ENCODE measurements at regions not wholly inside any gene's neighbourhood (a gene's known extent, or its start where the extent isn't known, plus 50 kb on each side); places are given as distances from the start of the nearest gene placed in this dataset.
A peak's percentile ranks its signal among the peaks of the same experiment; 100 is the strongest.

DNA sequence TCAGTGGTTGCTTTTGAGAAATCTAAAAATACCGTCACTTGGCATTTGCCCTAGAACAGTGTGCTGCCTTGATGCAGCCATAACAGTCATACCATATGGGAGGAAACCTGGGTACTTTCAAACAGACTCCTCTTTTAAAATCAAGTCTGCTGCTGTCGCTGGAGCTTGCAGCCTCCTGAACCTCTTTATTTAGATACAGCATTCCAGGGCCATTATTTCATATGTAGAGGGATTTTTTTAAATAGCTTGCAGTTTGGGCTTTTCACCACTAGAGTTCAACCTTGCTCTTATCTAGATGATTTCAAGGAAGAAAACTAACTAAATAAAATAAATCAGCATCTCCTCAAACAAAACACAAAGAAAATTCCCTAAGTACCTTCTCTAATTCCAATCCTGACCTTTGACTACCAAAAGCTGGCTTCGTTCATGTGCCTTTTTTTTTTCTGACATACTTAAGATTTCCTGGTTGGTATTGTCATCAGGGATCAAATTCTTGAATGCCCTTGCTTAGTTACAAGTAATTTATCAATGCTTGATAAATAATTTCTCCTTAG, 111.6 kb downstream of the KBTBD8 start:
- DNase-seq (ENCODE audit: low spot score, unreplicated experiment) = no peak

DNA sequence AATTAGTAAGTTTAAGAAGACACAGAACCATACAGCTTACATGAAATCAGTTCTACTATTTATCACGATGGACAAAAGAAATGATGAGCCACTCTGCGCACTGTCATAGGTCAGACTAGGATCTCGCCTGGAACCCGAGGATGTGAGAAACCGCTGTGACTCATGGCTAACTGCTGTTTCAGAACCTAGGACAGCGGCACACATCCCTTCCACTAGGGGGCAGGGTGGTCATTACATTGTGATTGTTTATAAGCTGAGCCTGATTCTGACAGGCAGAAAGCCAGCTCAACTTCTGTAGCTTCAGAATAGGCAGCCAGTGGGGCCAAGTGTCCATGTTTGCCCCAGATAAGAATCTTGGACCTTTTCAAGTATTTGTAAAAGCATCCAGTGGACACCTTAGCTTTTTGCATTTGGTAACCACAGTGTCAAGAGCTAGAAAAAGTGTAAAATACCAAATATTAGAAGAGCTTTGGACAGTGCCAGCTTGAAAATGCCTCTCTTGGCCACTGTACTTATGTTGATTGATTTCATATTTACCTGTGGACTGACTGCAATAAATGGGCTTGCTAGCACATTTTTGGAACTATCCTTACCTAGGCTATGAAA, 115.8 kb downstream of the KBTBD8 start:
- no peaks in the 10 kb centered on the region for H3K36me3 Mint-ChIP-seq (ENCODE audit: insufficient read depth)
- no peak overlapping the region for H3K4me3 Mint-ChIP-seq (ENCODE audit: low read depth)
- H3K4me1 Mint-ChIP-seq (ENCODE audit: low read depth) = no peaks in the 10 kb centered on the region
- TF ChIP-seq, protein P1, sequence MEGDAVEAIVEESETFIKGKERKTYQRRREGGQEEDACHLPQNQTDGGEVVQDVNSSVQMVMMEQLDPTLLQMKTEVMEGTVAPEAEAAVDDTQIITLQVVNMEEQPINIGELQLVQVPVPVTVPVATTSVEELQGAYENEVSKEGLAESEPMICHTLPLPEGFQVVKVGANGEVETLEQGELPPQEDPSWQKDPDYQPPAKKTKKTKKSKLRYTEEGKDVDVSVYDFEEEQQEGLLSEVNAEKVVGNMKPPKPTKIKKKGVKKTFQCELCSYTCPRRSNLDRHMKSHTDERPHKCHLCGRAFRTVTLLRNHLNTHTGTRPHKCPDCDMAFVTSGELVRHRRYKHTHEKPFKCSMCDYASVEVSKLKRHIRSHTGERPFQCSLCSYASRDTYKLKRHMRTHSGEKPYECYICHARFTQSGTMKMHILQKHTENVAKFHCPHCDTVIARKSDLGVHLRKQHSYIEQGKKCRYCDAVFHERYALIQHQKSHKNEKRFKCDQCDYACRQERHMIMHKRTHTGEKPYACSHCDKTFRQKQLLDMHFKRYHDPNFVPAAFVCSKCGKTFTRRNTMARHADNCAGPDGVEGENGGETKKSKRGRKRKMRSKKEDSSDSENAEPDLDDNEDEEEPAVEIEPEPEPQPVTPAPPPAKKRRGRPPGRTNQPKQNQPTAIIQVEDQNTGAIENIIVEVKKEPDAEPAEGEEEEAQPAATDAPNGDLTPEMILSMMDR (IDR thresholded peaks at IDR 0.05; ENCODE audit: unreplicated experiment) = peak; percentile 97
- no peaks in the 10 kb centered on the region for H3K9me3 Mint-ChIP-seq (ENCODE audit: low read depth)
- DNase-seq (ENCODE audit: low spot score, unreplicated experiment) = peak; percentile 84
- H3K27ac Mint-ChIP-seq = no peak overlapping the region
- H3K27me3 Mint-ChIP-seq = no peaks in the 10 kb centered on the region

More for the DNA sequence above, 111.6 kb downstream of the KBTBD8 start:
- H3K4me3 Mint-ChIP-seq (ENCODE audit: low read depth) = no peak overlapping the region
- no peaks in the 10 kb centered on the region for H3K9me3 Mint-ChIP-seq (ENCODE audit: low read depth)
- H3K27ac Mint-ChIP-seq = no peak overlapping the region
- no peaks in the 10 kb centered on the region for H3K4me1 Mint-ChIP-seq (ENCODE audit: low read depth)
- H3K36me3 Mint-ChIP-seq (ENCODE audit: insufficient read depth) = no peaks in the 10 kb centered on the region
- H3K27me3 Mint-ChIP-seq = no peaks in the 10 kb centered on the region
- TF ChIP-seq, protein P1 (IDR thresholded peaks at IDR 0.05; ENCODE audit: unreplicated experiment) = peak; percentile 66

DNA sequence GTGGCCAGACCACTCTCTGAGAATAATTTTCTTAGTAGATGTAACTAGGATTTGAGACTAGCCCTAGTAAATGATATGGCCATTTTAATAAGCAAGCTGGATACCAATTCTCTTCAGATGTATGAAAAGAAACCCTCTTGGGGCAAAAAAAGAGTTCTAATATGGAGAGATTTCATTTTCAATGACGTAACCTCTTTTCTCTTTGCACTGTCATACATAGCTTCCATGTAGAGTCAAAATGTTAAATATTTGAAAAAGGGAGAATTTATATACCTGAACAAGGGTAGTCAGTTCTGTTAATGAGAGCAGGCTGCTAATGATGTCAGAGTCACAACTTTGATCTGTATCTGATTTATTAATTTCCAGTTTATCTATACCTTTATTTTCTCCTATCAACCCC, 120.0 kb downstream of the KBTBD8 start:
- H3K4me1 Mint-ChIP-seq (ENCODE audit: low read depth) = no peaks in the 10 kb centered on the region
- no peak overlapping the region for H3K27ac Mint-ChIP-seq
- no peaks in the 10 kb centered on the region for H3K9me3 Mint-ChIP-seq (ENCODE audit: low read depth)
- TF ChIP-seq, protein P1 (IDR thresholded peaks at IDR 0.05; ENCODE audit: unreplicated experiment) = no peak
- DNase-seq (ENCODE audit: low spot score, unreplicated experiment) = no peak
- H3K27me3 Mint-ChIP-seq = no peaks in the 10 kb centered on the region
- no peak overlapping the region for H3K4me3 Mint-ChIP-seq (ENCODE audit: low read depth)
- H3K36me3 Mint-ChIP-seq (ENCODE audit: insufficient read depth) = no peaks in the 10 kb centered on the region

DNA sequence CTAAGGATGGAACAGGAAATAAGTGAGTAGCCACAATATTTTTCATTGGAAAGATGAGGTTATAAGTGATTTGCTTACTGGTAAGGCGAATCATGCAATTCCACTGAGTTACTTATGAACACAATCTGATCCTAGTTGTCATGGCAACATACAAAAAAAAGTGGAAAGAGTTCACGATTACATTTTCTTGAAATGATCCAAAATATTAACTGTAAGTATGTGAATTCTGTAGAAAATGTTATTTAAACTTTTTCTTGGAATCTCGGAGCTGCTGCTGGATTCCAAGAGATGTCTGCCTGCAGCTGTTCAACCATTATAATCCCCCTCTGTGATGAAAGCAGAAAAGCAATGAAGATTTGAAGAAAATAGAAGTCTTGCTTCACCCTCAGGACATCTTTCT, 120.5 kb downstream of the KBTBD8 start:
- no peak overlapping the region for H3K4me3 Mint-ChIP-seq (ENCODE audit: low read depth)
- no peaks in the 10 kb centered on the region for H3K36me3 Mint-ChIP-seq (ENCODE audit: insufficient read depth)
- no peak for DNase-seq (ENCODE audit: low spot score, unreplicated experiment)
- H3K9me3 Mint-ChIP-seq (ENCODE audit: low read depth) = no peaks in the 10 kb centered on the region
- no peaks in the 10 kb centered on the region for H3K4me1 Mint-ChIP-seq (ENCODE audit: low read depth)
- H3K27me3 Mint-ChIP-seq = no peaks in the 10 kb centered on the region
- H3K27ac Mint-ChIP-seq = no peak overlapping the region
- TF ChIP-seq, protein P1 (IDR thresholded peaks at IDR 0.05; ENCODE audit: unreplicated experiment) = no peak

DNA sequence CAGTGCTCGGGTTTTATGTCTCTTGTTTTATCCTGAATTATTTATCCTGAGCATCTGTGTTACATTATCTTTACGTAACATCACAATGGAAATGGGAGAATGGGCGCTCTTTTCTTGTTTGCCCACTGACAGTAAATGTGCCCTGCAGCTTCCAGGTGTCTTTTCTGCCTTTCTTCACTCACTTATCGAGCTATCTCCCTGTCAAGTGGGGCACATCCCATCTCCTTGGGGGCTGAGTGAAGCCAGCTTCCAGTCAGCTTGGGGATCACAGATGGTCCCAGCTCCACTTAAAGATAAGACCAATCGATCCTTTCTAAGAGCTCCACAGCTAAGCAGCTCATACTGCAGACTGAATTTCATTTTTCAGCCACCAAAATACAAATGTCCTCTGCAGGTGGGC, 125.8 kb downstream of the KBTBD8 start:
- no peak for DNase-seq (ENCODE audit: low spot score, unreplicated experiment)
- TF ChIP-seq, protein P1 (IDR thresholded peaks at IDR 0.05; ENCODE audit: unreplicated experiment) = no peak
- Mint-ChIP-seq H3K4me1 (ENCODE audit: low read depth) (no peaks in the 10 kb centered on the region), H3K27me3 (no peaks in the 10 kb centered on the region), H3K27ac (no peak overlapping the region), H3K4me3 (ENCODE audit: low read depth) (no peak overlapping the region), H3K9me3 (ENCODE audit: low read depth) (peaks cover 4% of the 10 kb centered on the region), H3K36me3 (ENCODE audit: insufficient read depth) (no peaks in the 10 kb centered on the region)
